Nephron progenitor cell (in vitro differentiated cells): ENCODE measurements at regions not wholly inside any gene's neighbourhood (a gene's known extent, or its start where the extent isn't known, plus 50 kb on each side); places are given as distances from the start of the nearest gene placed in this dataset.
"Not testable (repeated sequence)": the region's sequence is repeated elsewhere in the genome, so short reads cannot be mapped to it uniquely, and the experiment has no call there.

ENCODE experiments used
- DNase-seq: peaks from one replicate; pipeline ENCODE4 v3.0.0; 2021
- H3K27ac Mint-ChIP-seq: 2 replicates; pipeline ENCODE4 v1.8.0; 2021; ENCODE audit warnings: mild to moderate bottlenecking, moderate library complexity, mixed read lengths
- H3K27me3 Mint-ChIP-seq: 2 replicates; pipeline ENCODE4 v1.8.0; 2021; ENCODE audit warnings: mild to moderate bottlenecking, low read depth, mixed read lengths; ENCODE audit not compliant: poor library complexity
- H3K36me3 Mint-ChIP-seq: 2 replicates; pipeline ENCODE4 v1.8.0; 2021; ENCODE audit warnings: low read depth, mixed read lengths
- H3K4me1 Mint-ChIP-seq: 2 replicates; pipeline ENCODE4 v1.8.0; 2021; ENCODE audit warnings: mixed read lengths
- H3K4me3 Mint-ChIP-seq: 2 replicates; pipeline ENCODE4 v1.8.0; 2021; ENCODE audit warnings: mild to moderate bottlenecking, moderate library complexity, mixed read lengths
- H3K9me3 Mint-ChIP-seq: 2 replicates; pipeline ENCODE4 v1.8.0; 2021; ENCODE audit warnings: mild to moderate bottlenecking, moderate library complexity, mixed read lengths

GRCh38 chr21:7743940-7744339 lies 2777.4 kb upstream of the TPTE start:
- H3K36me3 Mint-ChIP-seq, H3K4me1 Mint-ChIP-seq, H3K4me3 Mint-ChIP-seq, H3K9me3 Mint-ChIP-seq, H3K27me3 Mint-ChIP-seq, DNase-seq, H3K27ac Mint-ChIP-seq: not testable (repeated sequence)

- not testable (repeated sequence) for H3K36me3 Mint-ChIP-seq, H3K27me3 Mint-ChIP-seq, DNase-seq, H3K4me3 Mint-ChIP-seq, H3K4me1 Mint-ChIP-seq, H3K27ac Mint-ChIP-seq, H3K9me3 Mint-ChIP-seq
Measured at GRCh38 chr21:7744406-7745099, 2776.8 kb upstream of the TPTE start.

GRCh38 chr21:7745100-7745450 lies 2776.3 kb upstream of the TPTE start:
- DNase-seq, H3K9me3 Mint-ChIP-seq, H3K4me1 Mint-ChIP-seq, H3K4me3 Mint-ChIP-seq, H3K27ac Mint-ChIP-seq, H3K27me3 Mint-ChIP-seq, H3K36me3 Mint-ChIP-seq: not testable (repeated sequence)

- H3K9me3 Mint-ChIP-seq, H3K4me1 Mint-ChIP-seq, H3K4me3 Mint-ChIP-seq, H3K36me3 Mint-ChIP-seq, H3K27me3 Mint-ChIP-seq, DNase-seq, H3K27ac Mint-ChIP-seq: not testable (repeated sequence)
Measured at GRCh38 chr21:7747964-7748363, 2773.4 kb upstream of the TPTE start.

- H3K9me3 Mint-ChIP-seq, H3K4me3 Mint-ChIP-seq, H3K27me3 Mint-ChIP-seq, H3K4me1 Mint-ChIP-seq, H3K27ac Mint-ChIP-seq, H3K36me3 Mint-ChIP-seq, DNase-seq: not testable (repeated sequence)
Measured at GRCh38 chr21:7752611-7753010, 2768.8 kb upstream of the TPTE start.

- not testable (repeated sequence) for DNase-seq, H3K27ac Mint-ChIP-seq, H3K4me1 Mint-ChIP-seq, H3K4me3 Mint-ChIP-seq, H3K9me3 Mint-ChIP-seq, H3K27me3 Mint-ChIP-seq, H3K36me3 Mint-ChIP-seq
Measured at GRCh38 chr21:7753380-7753877, 2768.0 kb upstream of the TPTE start.

GRCh38 chr21:7769985-7770384 lies 2751.4 kb upstream of the TPTE start:
- not testable (repeated sequence) for DNase-seq, H3K27me3 Mint-ChIP-seq, H3K4me1 Mint-ChIP-seq, H3K9me3 Mint-ChIP-seq, H3K27ac Mint-ChIP-seq, H3K4me3 Mint-ChIP-seq, H3K36me3 Mint-ChIP-seq

GRCh38 chr21:7774219-7774618 lies 2747.2 kb upstream of the TPTE start:
- not testable (repeated sequence) for H3K36me3 Mint-ChIP-seq, H3K27ac Mint-ChIP-seq, H3K27me3 Mint-ChIP-seq, H3K4me3 Mint-ChIP-seq, DNase-seq, H3K4me1 Mint-ChIP-seq, H3K9me3 Mint-ChIP-seq

- H3K4me3 Mint-ChIP-seq, H3K27me3 Mint-ChIP-seq, DNase-seq, H3K36me3 Mint-ChIP-seq, H3K9me3 Mint-ChIP-seq, H3K4me1 Mint-ChIP-seq: not testable (repeated sequence)
- H3K27ac Mint-ChIP-seq = peak overlapping the region; percentile 60
Measured at GRCh38 chr21:7775327-7775984, 2745.9 kb upstream of the TPTE start.

GRCh38 chr21:7776035-7776434 lies 2745.3 kb upstream of the TPTE start:
- H3K4me3 Mint-ChIP-seq, H3K4me1 Mint-ChIP-seq, H3K27me3 Mint-ChIP-seq, DNase-seq, H3K36me3 Mint-ChIP-seq, H3K9me3 Mint-ChIP-seq: not testable (repeated sequence)
- H3K27ac Mint-ChIP-seq = peak overlapping the region; percentile 60

- H3K4me1 Mint-ChIP-seq, H3K36me3 Mint-ChIP-seq, H3K27me3 Mint-ChIP-seq, H3K9me3 Mint-ChIP-seq, H3K27ac Mint-ChIP-seq, H3K4me3 Mint-ChIP-seq, DNase-seq: not testable (repeated sequence)
Measured at GRCh38 chr21:7776622-7777021, 2744.8 kb upstream of the TPTE start.

GRCh38 chr21:7777289-7777688 lies 2744.1 kb upstream of the TPTE start:
- DNase-seq, H3K4me3 Mint-ChIP-seq, H3K4me1 Mint-ChIP-seq, H3K27ac Mint-ChIP-seq, H3K36me3 Mint-ChIP-seq, H3K9me3 Mint-ChIP-seq, H3K27me3 Mint-ChIP-seq: not testable (repeated sequence)

GRCh38 chr21:7787427-7788078 lies 2733.8 kb upstream of the TPTE start:
- H3K27me3 Mint-ChIP-seq, DNase-seq, H3K36me3 Mint-ChIP-seq, H3K9me3 Mint-ChIP-seq, H3K4me3 Mint-ChIP-seq, H3K4me1 Mint-ChIP-seq, H3K27ac Mint-ChIP-seq: not testable (repeated sequence)

- H3K4me3 Mint-ChIP-seq, H3K36me3 Mint-ChIP-seq, DNase-seq, H3K27ac Mint-ChIP-seq, H3K4me1 Mint-ChIP-seq, H3K9me3 Mint-ChIP-seq, H3K27me3 Mint-ChIP-seq: not testable (repeated sequence)
Measured at GRCh38 chr21:7793797-7794196, 2727.6 kb upstream of the TPTE start.

GRCh38 chr21:7797328-7797727 lies 2724.1 kb upstream of the TPTE start:
- not testable (repeated sequence) for H3K27ac Mint-ChIP-seq, H3K4me1 Mint-ChIP-seq, H3K36me3 Mint-ChIP-seq, H3K27me3 Mint-ChIP-seq, H3K4me3 Mint-ChIP-seq, H3K9me3 Mint-ChIP-seq, DNase-seq
